PC-3 (cell line): ENCODE measurements at regions not wholly inside any gene's neighbourhood (a gene's known extent, or its start where the extent isn't known, plus 50 kb on each side); places are given as distances from the start of the nearest gene placed in this dataset.

Experiments used
- ATAC-seq: fragments of 200-7000 bp; cut with Tn5 transposase; 2 replicates; pipeline ENCODE4 v1.9.1; 2020; ENCODE audit warnings: mild to moderate bottlenecking, moderate library complexity
- BruUV-seq: library from RNA; stranded (reverse); fragments of 400-500 nt; replicated peaks from 2 replicates; lab custom pipeline; 2021; lab: Mats Ljungman, UMichigan
- CTCF ChIA-PET: fragments of 300-600 bp; sonication (Branson Sonifier 250); formaldehyde crosslinking; loops from one replicate; lab custom pipeline; 2022; ENCODE audit warnings: antibody characterized with exemption; lab: Charles Lee
- POLR2A ChIA-PET: fragments of 300-600 bp; sonication (Branson Sonifier 250); formaldehyde crosslinking; loops from one replicate; lab custom pipeline; 2022; ENCODE audit warnings: antibody characterized with exemption; ENCODE audit not compliant: unreplicated experiment; lab: Charles Lee
- DNase-seq: peaks from one replicate; pipeline ENCODE4 v3.0.0-alpha.2; 2015
- H2AFZ ChIP-seq: fragments of 300-600 bp; sonication (generic); 2 replicates; pipeline ENCODE4 v1.6.0; 2016; ENCODE audit warnings: antibody characterized with exemption, low read length
- H3F3A ChIP-seq: fragments of 300-600 bp; sonication (generic); one replicate; pipeline ENCODE4 v1.6.0; 2017; ENCODE audit warnings: antibody characterized with exemption, low read length, control low read depth, mild to moderate bottlenecking; ENCODE audit not compliant: unreplicated experiment
- H3K27ac ChIP-seq: fragments of 300-600 bp; sonication (generic); 2 replicates; pipeline ENCODE4 v1.5.1; 2016; ENCODE audit warnings: mild to moderate bottlenecking, low read length
- H3K27me3 ChIP-seq: fragments of 300-600 bp; sonication (generic); 2 replicates; pipeline ENCODE4 v1.6.1; 2016; ENCODE audit warnings: low read length, mixed read lengths
- H3K36me3 ChIP-seq: fragments of 300-600 bp; sonication (generic); 2 replicates; pipeline ENCODE4 v1.6.1; 2016; ENCODE audit warnings: low read depth, mixed run types, low read length, mixed read lengths
- H3K4me1 ChIP-seq: fragments of 300-600 bp; sonication (generic); 2 replicates; pipeline ENCODE4 v1.5.1; 2016; ENCODE audit warnings: low read length; ENCODE audit not compliant: insufficient read depth
- H3K4me2 ChIP-seq: fragments of 300-600 bp; sonication (generic); 2 replicates; pipeline ENCODE4 v1.6.0; 2016; ENCODE audit warnings: low read length
- H3K4me3 ChIP-seq: fragments of 300-600 bp; sonication (generic); 2 replicates; pipeline ENCODE4 v1.5.1; 2016; ENCODE audit warnings: mild to moderate bottlenecking, low read length, mixed read lengths
- H3K79me2 ChIP-seq: fragments of 300-600 bp; sonication (generic); 2 replicates; pipeline ENCODE4 v1.6.1; 2017; ENCODE audit warnings: low read length, mixed read lengths
- H3K9ac ChIP-seq: fragments of 300-600 bp; sonication (generic); 2 replicates; pipeline ENCODE4 v1.6.0; 2016; ENCODE audit warnings: mild to moderate bottlenecking, low read length
- H3K9me2 ChIP-seq: fragments of 300-600 bp; sonication (generic); replicated peaks from 2 replicates; pipeline ENCODE4 v1.6.1; 2016; ENCODE audit warnings: mixed run types, low read length, mixed read lengths
- H3K9me3 ChIP-seq: fragments of 300-600 bp; sonication (generic); 2 replicates; pipeline ENCODE4 v1.6.1; 2016; ENCODE audit warnings: low read length, mixed read lengths
- H4K20me1 ChIP-seq: fragments of 300-600 bp; sonication (generic); 2 replicates; pipeline ENCODE4 v1.6.1; 2016; ENCODE audit warnings: low read length, mixed read lengths
- CTCF ChIP-seq: fragments of 300-600 bp; sonication (generic); conservative IDR thresholded peaks from 2 replicates; pipeline ENCODE4 v1.5.1; 2017; ENCODE audit warnings: antibody characterized with exemption, low read depth, mild to moderate bottlenecking, low read length
- EZH2 ChIP-seq: fragments of 300-600 bp; sonication (generic); IDR thresholded peaks from one replicate; pipeline ENCODE4 v1.6.1; 2017; ENCODE audit warnings: antibody characterized with exemption, mild to moderate bottlenecking, low read length; ENCODE audit not compliant: unreplicated experiment
- EZH2phosphoT487 ChIP-seq: fragments of 300-600 bp; sonication (generic); IDR thresholded peaks from 2 replicates; pipeline ENCODE4 v1.6.1; 2018; ENCODE audit warnings: mild to moderate bottlenecking, antibody characterized with exemption, low read length, borderline replicate concordance
- intact Hi-C: fragments of 100-400 bp; cut with micrococcal nuclease; formaldehyde crosslinking; loops from 2 replicates; pipeline ENCODE4 v1.9.0; 2023

GRCh38 chr11:112421879-112422278 lies 161.2 kb upstream of the PLET1 start:
- Histone ChIP-seq H3K36me3 (no peaks in the 10 kb centered on the region), H3K4me3 (no peak overlapping the region), H3K4me1 (no peaks in the 10 kb centered on the region; the same call in 1 of the 2 replicates), H3K27me3 (peaks cover 29% of the 10 kb centered on the region; the same call in 1 of the 2 replicates), H4K20me1 (no peaks in the 10 kb centered on the region), H3K27ac (no peak overlapping the region), H2AFZ (no peak overlapping the region), H3K9me3 (no peaks in the 10 kb centered on the region), H3K4me2 (no peak overlapping the region), H3K79me2 (no peaks in the 10 kb centered on the region), H3K9me2 (no peaks in the 10 kb centered on the region), H3F3A (no peaks in the 10 kb centered on the region), H3K9ac (no peak overlapping the region)
- POLR2A ChIA-PET = no interaction called here
- ATAC-seq = no peak
- DNase-seq = no peak
- intact Hi-C loops = no loop called here
- BruUV-seq = no TSS peak
- TF ChIP-seq EZH2 = no peak
- no peak for TF ChIP-seq EZH2phosphoT487
- CTCF ChIA-PET = no interaction called here

GRCh38 chr11:112425121-112425520 lies 164.5 kb upstream of the PLET1 start:
- H3K79me2 ChIP-seq = no peaks in the 10 kb centered on the region
- no peaks in the 10 kb centered on the region for H3F3A ChIP-seq
- H3K27ac ChIP-seq = no peak overlapping the region
- H3K4me3 ChIP-seq = no peak overlapping the region
- no peak for ATAC-seq
- H3K27me3 ChIP-seq = peaks cover 23% of the 10 kb centered on the region; the same call in 1 of the 2 replicates
- H3K9me2 ChIP-seq = no peaks in the 10 kb centered on the region
- peak; percentile 59 for DNase-seq
- H3K9me3 ChIP-seq = no peaks in the 10 kb centered on the region
- TF ChIP-seq EZH2phosphoT487 = no peak
- TF ChIP-seq EZH2 = no peak
- no peak for TF ChIP-seq CTCF
- no TSS peak for BruUV-seq
- ChIA-PET POLR2A (no interaction called here), CTCF (no interaction called here)
- H4K20me1 ChIP-seq = no peaks in the 10 kb centered on the region
- H3K4me2 ChIP-seq = 0 out of 2 replicates have a peak overlapping the region, but pooled peaks have one; percentile 6
- H3K36me3 ChIP-seq = no peaks in the 10 kb centered on the region
- no peak overlapping the region for H3K9ac ChIP-seq
- H2AFZ ChIP-seq = no peak overlapping the region
- no peaks in the 10 kb centered on the region; the same call in 1 of the 2 replicates for H3K4me1 ChIP-seq
- intact Hi-C loops = no loop called here

GRCh38 chr11:112437096-112437495 lies 176.4 kb upstream of the PLET1 start:
- ATAC-seq (no peak), DNase-seq (peak; percentile 38)
- intact Hi-C loops = no loop called here
- Histone ChIP-seq H3K4me1 (no peaks in the 10 kb centered on the region), H3K36me3 (no peaks in the 10 kb centered on the region), H3K79me2 (no peaks in the 10 kb centered on the region), H2AFZ (no peak overlapping the region), H3K27ac (no peak overlapping the region), H3F3A (no peaks in the 10 kb centered on the region), H4K20me1 (no peaks in the 10 kb centered on the region), H3K4me2 (no peak overlapping the region), H3K9me3 (no peaks in the 10 kb centered on the region; the same call in 1 of the 2 replicates), H3K27me3 (peaks cover 15% of the 10 kb centered on the region; the same call in 1 of the 2 replicates), H3K9ac (no peak overlapping the region), H3K9me2 (no peaks in the 10 kb centered on the region), H3K4me3 (no peak overlapping the region)
- TF ChIP-seq EZH2 (no peak), EZH2phosphoT487 (no peak), CTCF (no peak)
- ChIA-PET POLR2A (no interaction called here), CTCF (no interaction called here)
- BruUV-seq = no TSS peak
